Activated T-cell treated with anti-CD3 and anti-CD28 coated beads for 1 hour (primary cell): ENCODE measurements at regions not wholly inside any gene's neighbourhood (a gene's known extent, or its start where the extent isn't known, plus 50 kb on each side); places are given as distances from the start of the nearest gene placed in this dataset.

ENCODE experiments used
- DNase-seq: peaks from one replicate; pipeline ENCODE4 v3.0.0-alpha.2; 2020; ENCODE audit warnings: low read depth

DNA sequence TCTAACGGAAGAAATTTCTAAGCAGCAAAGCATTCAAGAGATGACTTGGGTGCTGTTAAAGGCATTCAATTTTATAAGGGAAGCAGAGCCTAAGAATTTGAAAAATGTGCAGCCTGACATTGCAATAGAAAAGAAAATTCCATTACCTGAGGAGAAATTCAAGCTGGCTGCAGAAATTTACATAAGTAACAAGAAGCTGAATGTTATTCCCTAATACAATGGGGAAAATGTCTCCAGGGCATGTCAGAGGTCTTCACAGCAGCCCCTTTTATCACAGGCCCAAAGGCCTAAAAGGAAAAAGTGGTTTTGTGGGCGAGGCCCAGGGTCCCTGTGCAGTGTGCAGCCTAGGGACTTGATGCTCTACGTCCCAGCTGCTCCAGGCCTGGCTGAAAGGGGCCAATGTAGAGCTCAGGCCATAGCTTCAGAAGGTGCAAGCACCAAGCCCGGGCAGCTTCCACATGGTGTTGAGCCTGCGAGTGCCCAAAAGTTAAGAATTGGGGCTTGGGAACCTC lies 306.7 kb downstream of the RDH14 start:
- no peak for DNase-seq

GRCh38 chr2:18251486-18251885 lies 309.0 kb downstream of the RDH14 start:
- DNase-seq: no peak

DNA sequence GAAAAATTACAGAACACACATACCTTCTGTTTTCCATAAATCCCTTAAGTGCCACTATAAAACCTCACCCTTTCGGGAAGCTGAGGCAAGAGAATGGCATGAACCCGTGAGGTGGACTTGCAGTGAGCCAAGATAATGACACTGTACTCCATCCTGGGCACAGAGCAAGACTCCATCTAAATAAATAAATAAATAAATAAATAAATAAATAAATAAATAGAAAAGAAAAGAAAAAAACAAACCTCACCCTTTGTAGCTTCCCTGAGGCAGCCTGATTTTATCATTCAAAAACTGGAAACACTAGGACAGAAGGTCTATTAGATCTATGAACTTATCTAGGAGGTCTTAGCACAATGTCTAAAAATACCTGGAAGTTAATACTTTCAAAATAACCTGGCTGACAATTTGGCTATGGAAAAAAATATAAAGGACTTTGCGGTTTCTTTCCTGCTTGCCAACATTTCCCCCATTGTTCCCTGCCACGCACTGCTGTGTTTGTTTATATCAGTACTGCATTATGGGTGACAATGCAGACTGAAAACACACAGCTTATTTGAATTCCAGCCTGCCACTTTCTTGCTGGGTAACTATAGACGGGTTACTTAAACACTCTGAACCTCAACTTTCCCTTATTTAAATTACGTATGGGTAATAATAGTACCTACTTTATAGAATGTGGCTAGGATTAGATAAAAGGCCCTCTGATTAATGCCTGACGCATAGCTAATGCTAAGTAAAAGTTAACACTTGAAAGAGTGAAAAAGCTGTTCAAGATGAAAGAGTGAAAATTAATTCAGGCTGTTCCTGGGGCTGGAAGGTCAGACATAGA lies 313.0 kb downstream of the RDH14 start:
- no peak for DNase-seq

DNA sequence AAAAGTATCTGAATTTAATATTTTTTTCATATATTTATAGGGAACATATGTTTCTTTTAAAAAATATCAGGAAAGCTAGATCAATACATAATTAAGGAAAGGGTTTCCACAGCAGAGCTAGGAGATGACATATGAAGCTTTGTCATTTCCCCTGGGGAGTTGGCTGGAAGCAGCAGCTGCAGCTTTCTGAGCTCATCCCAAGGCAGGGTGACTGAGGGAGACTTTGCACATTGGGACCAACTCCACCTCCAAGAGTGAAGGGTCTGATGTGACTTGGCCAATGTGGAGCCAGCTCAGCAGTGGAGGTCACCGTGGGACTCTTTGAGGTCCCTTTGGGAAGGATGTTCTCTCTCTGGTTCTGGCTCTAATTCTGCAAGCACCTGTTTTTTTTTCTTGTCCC lies 315.1 kb downstream of the RDH14 start:
- no peak for DNase-seq

GRCh38 chr2:18244845-18245244 lies 315.6 kb downstream of the RDH14 start:
- no peak for DNase-seq

DNA sequence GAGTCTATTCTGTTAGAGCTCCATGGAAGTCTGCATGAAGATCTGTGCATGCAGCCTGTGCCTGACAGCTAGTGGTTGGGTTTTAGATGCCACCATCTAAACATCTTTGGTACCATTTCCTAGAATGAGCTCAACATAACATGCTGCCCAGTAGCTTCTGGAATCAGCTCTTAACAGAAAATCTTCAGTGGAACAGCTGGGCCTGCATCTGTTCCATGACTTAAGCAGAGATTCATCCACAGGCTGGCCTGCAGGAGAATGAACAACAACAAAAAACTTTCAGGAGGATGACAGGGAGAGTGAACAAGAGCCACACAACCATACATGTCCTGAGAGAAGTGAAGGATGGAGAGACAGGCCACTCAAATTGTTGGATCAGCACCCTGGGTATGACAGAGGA lies 316.6 kb downstream of the RDH14 start:
- no peak for DNase-seq

GRCh38 chr2:18242716-18243115 lies 317.7 kb downstream of the RDH14 start:
- no peak for DNase-seq

GRCh38 chr2:18238209-18238608 lies 322.2 kb downstream of the RDH14 start:
- DNase-seq: no peak

DNA sequence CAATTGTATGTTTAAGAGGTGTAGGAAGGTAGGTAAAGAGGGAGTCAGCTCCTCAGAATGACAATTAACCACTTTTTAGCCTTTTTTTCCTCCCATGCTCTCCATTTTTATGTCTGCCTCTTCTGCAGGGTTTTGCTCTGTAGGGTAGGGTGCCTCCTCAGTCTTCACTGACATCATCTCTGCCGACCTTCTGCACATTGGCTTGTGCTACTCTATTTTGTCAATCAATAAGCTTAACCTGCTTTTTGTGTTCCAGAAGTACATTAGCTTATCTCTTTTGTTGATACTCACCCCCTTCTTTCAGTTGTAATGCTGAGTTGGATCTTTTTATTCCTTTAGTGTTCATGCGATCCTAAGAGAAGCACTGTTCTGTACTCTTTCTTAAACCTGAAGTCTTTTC lies 323.2 kb downstream of the RDH14 start:
- DNase-seq: no peak

- no peak for DNase-seq
These were observed 327.6 kb downstream of the RDH14 start for GRCh38 chr2:18232731-18233438.

DNA sequence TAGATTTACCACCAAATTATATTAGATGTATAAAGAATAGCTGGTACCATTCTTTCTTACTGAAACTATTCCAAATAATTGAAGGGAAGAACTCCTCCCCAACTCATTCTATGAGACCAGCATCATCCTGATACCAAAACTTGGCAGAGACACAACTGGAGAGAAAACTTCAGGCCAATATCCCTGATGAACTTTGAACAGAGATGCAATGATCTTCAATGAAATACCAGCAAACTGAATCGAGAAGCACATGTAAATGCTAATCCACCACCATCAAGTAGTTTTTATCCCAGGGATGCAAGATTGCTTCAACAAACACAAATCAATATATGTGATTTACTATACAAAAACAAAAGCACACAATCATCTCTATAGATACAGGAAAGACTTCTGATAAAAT lies 329.8 kb downstream of the RDH14 start:
- DNase-seq: no peak

- DNase-seq: no peak
These were observed 340.8 kb downstream of the RDH14 start for GRCh38 chr2:18219676-18220075.

GRCh38 chr2:18218160-18218933 lies 339.9 kb downstream of the KCNS3 start:
- DNase-seq: no peak

DNA sequence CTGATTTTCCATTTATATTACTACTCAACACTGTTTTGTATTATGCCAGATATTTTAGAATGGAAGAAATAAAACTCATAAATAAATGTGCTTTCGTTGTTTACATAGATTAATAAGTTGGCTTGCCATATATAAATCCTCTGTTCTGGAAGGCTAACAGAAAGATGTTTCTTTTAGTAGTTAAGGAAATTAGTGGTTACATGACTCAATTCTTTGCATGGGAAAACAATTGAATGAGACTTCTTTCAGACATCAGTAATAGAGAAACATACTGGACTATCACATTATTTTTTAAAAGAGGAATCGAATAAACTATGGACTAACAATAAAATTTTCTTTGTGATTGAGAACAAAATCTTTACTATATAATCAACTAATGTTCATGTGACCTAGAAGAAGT lies 336.5 kb downstream of the KCNS3 start:
- no peak for DNase-seq

DNA sequence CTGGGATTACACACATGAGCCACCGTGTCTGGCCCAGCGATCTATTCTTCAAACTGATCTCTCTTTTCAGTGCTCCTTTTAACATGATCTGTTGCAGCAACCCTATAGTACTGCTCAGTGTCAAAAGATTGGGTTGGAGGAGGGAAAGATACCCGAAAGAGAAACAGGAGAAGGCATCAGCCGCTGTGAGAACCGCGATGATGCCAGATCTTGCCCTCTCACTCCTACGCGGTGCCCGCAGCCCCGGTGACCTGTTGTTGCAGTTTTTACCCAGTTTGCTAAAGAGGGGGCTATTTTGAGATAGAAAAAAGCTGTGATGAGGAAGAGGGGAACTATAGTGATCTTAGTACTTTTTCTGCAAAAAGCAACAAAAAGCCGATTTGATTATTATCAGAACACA lies 335.5 kb downstream of the KCNS3 start:
- DNase-seq: no peak

- no peak for DNase-seq
These were observed 331.6 kb downstream of the KCNS3 start for GRCh38 chr2:18209934-18210639.

DNA sequence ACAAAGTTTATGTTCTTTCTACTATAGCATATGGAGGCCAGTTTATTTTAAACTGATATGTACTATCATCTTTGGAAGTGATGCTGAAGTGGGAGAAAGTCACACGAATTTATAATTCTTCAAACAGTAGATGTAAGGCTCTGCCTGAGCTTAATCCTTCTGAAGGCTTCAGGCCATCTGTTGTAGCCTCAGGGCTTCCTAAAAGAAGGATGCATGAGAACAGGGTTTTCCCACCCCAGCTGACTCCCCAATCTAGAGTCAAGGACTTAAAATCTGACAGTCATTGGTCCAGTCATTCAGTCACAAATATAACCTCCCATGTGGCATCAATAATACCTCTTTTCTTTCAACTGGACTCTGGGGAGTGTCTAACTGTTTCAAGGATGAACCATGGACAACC lies 330.5 kb downstream of the KCNS3 start:
- DNase-seq: no peak

- DNase-seq: no peak
These were observed 322.3 kb downstream of the KCNS3 start for GRCh38 chr2:18200771-18201170.

- DNase-seq: no peak
These were observed 320.2 kb downstream of the KCNS3 start for GRCh38 chr2:18198677-18199076.

GRCh38 chr2:18194161-18194560 lies 315.7 kb downstream of the KCNS3 start:
- DNase-seq: no peak

DNA sequence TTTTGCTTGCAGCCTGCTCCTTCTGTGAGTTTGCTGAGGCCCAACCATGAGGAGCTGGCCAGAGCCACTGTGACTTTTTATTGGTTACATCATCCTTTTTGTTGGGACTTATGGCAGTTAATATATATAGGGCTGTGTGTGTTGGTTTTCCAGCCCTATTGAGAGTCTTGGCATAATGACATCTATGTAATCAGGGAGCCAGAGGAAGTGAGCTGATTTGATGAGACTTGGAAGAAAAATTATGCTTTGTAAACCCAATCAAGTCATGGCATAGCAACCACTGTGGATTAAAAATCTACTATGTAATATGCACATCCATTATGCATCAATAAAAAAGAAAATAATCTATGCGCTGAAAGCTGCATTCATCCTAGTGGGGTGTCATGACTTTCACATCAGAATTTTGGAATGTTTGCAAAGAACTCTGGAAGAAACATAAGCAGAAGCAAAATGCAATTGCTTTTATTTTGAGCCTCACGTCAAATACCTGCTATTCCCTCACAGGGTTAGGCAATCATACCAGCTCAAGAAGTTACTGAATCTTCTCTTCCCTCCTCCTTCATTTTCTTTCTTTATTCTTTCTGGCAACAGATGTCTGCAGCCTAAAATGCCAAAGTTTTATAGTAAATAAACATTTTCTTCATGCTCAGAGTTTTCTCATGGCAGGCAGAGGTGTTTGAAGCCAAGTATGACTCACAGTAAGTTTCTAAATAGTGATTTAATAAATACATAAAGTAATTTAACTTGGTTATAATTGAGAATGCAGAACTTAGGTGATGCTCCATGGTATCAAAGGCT lies 308.5 kb downstream of the KCNS3 start:
- DNase-seq: no peak
